Activated T-helper 1 cell treated with anti-CD3 and anti-CD28 coated beads, Interleukin-12 subunit alpha, Interleukin-12 subunit beta, Interleukin-2, Interleukin-4 antibody, amounts not matched to agents 30 ng/mL and 10 ng/mL and 1 ng/mL, durations not matched to agents 14 hours and 24 hours and 36 hours (primary cell): ENCODE measurements at regions not wholly inside any gene's neighbourhood (a gene's known extent, or its start where the extent isn't known, plus 50 kb on each side); places are given as distances from the start of the nearest gene placed in this dataset.
"Not testable (repeated sequence)": the region's sequence is repeated elsewhere in the genome, so short reads cannot be mapped to it uniquely, and the experiment has no call there.

Experiments used
- DNase-seq: peaks from one replicate; pipeline ENCODE4 v3.0.0; 2021; ENCODE audit warnings: low spot score
- H3K27ac Mint-ChIP-seq: one replicate; pipeline ENCODE4 v1.8.0; 2021; ENCODE audit warnings: mild to moderate bottlenecking, mixed read lengths
- H3K27me3 Mint-ChIP-seq: one replicate; pipeline ENCODE4 v1.8.0; 2022; ENCODE audit warnings: mild to moderate bottlenecking, moderate library complexity, mixed read lengths; ENCODE audit not compliant: insufficient read depth
- H3K36me3 Mint-ChIP-seq: one replicate; pipeline ENCODE4 v1.8.0; 2021; ENCODE audit warnings: low read depth, mixed read lengths
- H3K4me1 Mint-ChIP-seq: one replicate; pipeline ENCODE4 v1.8.0; 2021; ENCODE audit warnings: low read depth, mixed read lengths
- H3K4me3 Mint-ChIP-seq: one replicate; pipeline ENCODE4 v1.8.0; 2021; ENCODE audit warnings: mild to moderate bottlenecking, moderate library complexity, mixed read lengths
- H3K9me3 Mint-ChIP-seq: one replicate; pipeline ENCODE4 v1.8.0; 2021; ENCODE audit warnings: mixed read lengths
- intact Hi-C: fragments of 100-400 bp; cut with micrococcal nuclease; formaldehyde crosslinking; loops from one replicate; pipeline ENCODE4 v1.15.1; 2024

- no peaks in the 10 kb centered on the region for H3K27me3 Mint-ChIP-seq
- intact Hi-C loops: no loop called here
These were observed 228.8 kb upstream of the ECI2 start for GRCh38 chr6:4364172-4364571.

GRCh38 chr6:4363656-4364055, 228.3 kb upstream of the ECI2 start:
- Mint-ChIP-seq H3K4me3 (no peak overlapping the region), H3K4me1 (peaks cover 5% of the 10 kb centered on the region), H3K27me3 (no peaks in the 10 kb centered on the region), H3K27ac (no peak overlapping the region), H3K9me3 (no peaks in the 10 kb centered on the region), H3K36me3 (no peaks in the 10 kb centered on the region)
- intact Hi-C loops: no loop called here
- no peak for DNase-seq

More at GRCh38 chr6:4364172-4364571, 228.8 kb upstream of the ECI2 start:
- Mint-ChIP-seq H3K4me3 (no peak overlapping the region), H3K27ac (no peak overlapping the region), H3K4me1 (peaks cover 5% of the 10 kb centered on the region), H3K9me3 (no peaks in the 10 kb centered on the region), H3K36me3 (no peaks in the 10 kb centered on the region)
- no peak for DNase-seq

- no peak overlapping the region for H3K4me3 Mint-ChIP-seq
- H3K27ac Mint-ChIP-seq: no peak overlapping the region
- intact Hi-C loops: no loop called here
- peaks cover 5% of the 10 kb centered on the region for H3K4me1 Mint-ChIP-seq
- no peak for DNase-seq
- H3K27me3 Mint-ChIP-seq: no peaks in the 10 kb centered on the region
- peaks cover 5% of the 10 kb centered on the region for H3K9me3 Mint-ChIP-seq
- H3K36me3 Mint-ChIP-seq: no peaks in the 10 kb centered on the region
These were observed 227.0 kb upstream of the ECI2 start for GRCh38 chr6:4362326-4362725.

DNA sequence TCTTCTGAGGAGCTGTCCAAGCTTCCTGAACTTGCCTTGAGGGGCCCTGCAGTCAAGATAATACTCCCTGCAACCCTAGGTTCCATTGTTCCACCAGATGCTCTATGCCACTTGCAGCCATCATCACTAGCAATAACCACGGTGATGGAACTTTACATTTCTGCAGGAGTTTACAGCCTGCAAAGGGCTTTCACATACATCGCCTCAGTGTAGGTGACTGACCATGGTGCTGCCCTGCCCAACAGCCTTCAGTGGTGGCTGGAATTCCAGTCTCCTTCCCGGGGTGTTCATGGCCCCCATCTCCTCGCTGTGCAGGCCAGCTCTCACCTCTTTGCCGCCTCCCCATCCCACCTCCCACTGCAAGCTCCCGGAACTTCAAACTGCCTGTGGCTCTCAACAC, 225.5 kb upstream of the ECI2 start:
- peaks cover 11% of the 10 kb centered on the region for H3K9me3 Mint-ChIP-seq
- H3K27me3 Mint-ChIP-seq: no peaks in the 10 kb centered on the region
- H3K27ac Mint-ChIP-seq: no peak overlapping the region
- intact Hi-C loops: no loop called here
- peaks cover 5% of the 10 kb centered on the region for H3K4me1 Mint-ChIP-seq
- H3K36me3 Mint-ChIP-seq: no peaks in the 10 kb centered on the region
- no peak for DNase-seq
- H3K4me3 Mint-ChIP-seq: no peak overlapping the region

GRCh38 chr6:4359108-4359730, 223.8 kb upstream of the ECI2 start:
- Mint-ChIP-seq H3K36me3 (no peaks in the 10 kb centered on the region), H3K9me3 (peaks cover 11% of the 10 kb centered on the region)
- intact Hi-C loops: no loop called here

GRCh38 chr6:4358414-4359107, 223.2 kb upstream of the ECI2 start:
- H3K9me3 Mint-ChIP-seq: peaks cover 11% of the 10 kb centered on the region
- H3K4me3 Mint-ChIP-seq: no peak overlapping the region
- no peak overlapping the region for H3K27ac Mint-ChIP-seq
- no peaks in the 10 kb centered on the region for H3K4me1 Mint-ChIP-seq
- DNase-seq: no peak
- intact Hi-C loops: no loop called here
- no peaks in the 10 kb centered on the region for H3K36me3 Mint-ChIP-seq
- H3K27me3 Mint-ChIP-seq: no peaks in the 10 kb centered on the region

More at GRCh38 chr6:4359108-4359730, 223.8 kb upstream of the ECI2 start:
- no peak overlapping the region for H3K4me3 Mint-ChIP-seq
- DNase-seq: no peak
- peaks cover 2% of the 10 kb centered on the region for H3K4me1 Mint-ChIP-seq
- no peak overlapping the region for H3K27ac Mint-ChIP-seq
- H3K27me3 Mint-ChIP-seq: no peaks in the 10 kb centered on the region

- peaks cover 11% of the 10 kb centered on the region for H3K9me3 Mint-ChIP-seq
- H3K27me3 Mint-ChIP-seq, H3K36me3 Mint-ChIP-seq, DNase-seq, H3K4me1 Mint-ChIP-seq, intact Hi-C loops, H3K4me3 Mint-ChIP-seq, H3K27ac Mint-ChIP-seq: not testable (repeated sequence)
These were observed 222.3 kb upstream of the ECI2 start for GRCh38 chr6:4357660-4358152.

- Mint-ChIP-seq H3K27me3 (no peaks in the 10 kb centered on the region), H3K27ac (no peak overlapping the region), H3K36me3 (no peaks in the 10 kb centered on the region), H3K4me3 (no peak overlapping the region), H3K4me1 (no peaks in the 10 kb centered on the region), H3K9me3 (peaks cover 11% of the 10 kb centered on the region)
- no peak for DNase-seq
- intact Hi-C loops: no loop called here
These were observed 221.7 kb upstream of the ECI2 start for GRCh38 chr6:4356899-4357659.

DNA sequence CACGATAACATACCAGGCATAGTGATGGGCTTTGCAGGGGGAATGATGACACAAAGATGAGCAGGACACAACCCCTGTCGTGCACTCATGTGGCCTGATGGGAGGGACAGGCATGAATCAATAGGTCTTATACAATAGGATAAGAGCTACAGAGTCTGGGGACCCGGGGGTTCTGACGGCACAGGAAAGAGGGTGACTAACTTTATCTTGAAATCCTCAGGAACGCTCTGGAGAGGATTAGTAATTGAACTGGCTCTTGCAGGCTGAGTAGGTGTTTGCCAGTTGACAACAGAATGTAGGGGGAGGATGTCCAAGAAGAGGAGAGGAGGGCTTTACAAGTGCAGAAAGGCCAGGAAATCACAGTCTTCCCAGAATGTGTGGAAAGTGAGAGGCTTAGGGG, 219.9 kb upstream of the ECI2 start:
- no peaks in the 10 kb centered on the region for H3K36me3 Mint-ChIP-seq
- H3K27ac Mint-ChIP-seq: no peak overlapping the region
- H3K27me3 Mint-ChIP-seq: no peaks in the 10 kb centered on the region
- H3K9me3 Mint-ChIP-seq: peaks cover 11% of the 10 kb centered on the region
- no peak for DNase-seq
- intact Hi-C loops: no loop called here
- H3K4me3 Mint-ChIP-seq: no peak overlapping the region
- H3K4me1 Mint-ChIP-seq: no peaks in the 10 kb centered on the region

GRCh38 chr6:4354181-4354580, 218.8 kb upstream of the ECI2 start:
- no peak for DNase-seq
- H3K9me3 Mint-ChIP-seq: peaks cover 11% of the 10 kb centered on the region
- no peaks in the 10 kb centered on the region for H3K36me3 Mint-ChIP-seq
- H3K27ac Mint-ChIP-seq: no peak overlapping the region
- intact Hi-C loops: no loop called here
- no peak overlapping the region for H3K4me3 Mint-ChIP-seq
- H3K27me3 Mint-ChIP-seq: no peaks in the 10 kb centered on the region
- no peaks in the 10 kb centered on the region for H3K4me1 Mint-ChIP-seq

- H3K27ac Mint-ChIP-seq: no peak overlapping the region
- H3K27me3 Mint-ChIP-seq: no peaks in the 10 kb centered on the region
- H3K4me1 Mint-ChIP-seq: no peaks in the 10 kb centered on the region
- intact Hi-C loops: no loop called here
- peaks cover 10% of the 10 kb centered on the region for H3K9me3 Mint-ChIP-seq
- H3K4me3 Mint-ChIP-seq: no peak overlapping the region
- H3K36me3 Mint-ChIP-seq: no peaks in the 10 kb centered on the region
- no peak for DNase-seq
These were observed 217.4 kb upstream of the ECI2 start for GRCh38 chr6:4352731-4353130.

GRCh38 chr6:4352322-4352669, 216.9 kb upstream of the ECI2 start:
- no peaks in the 10 kb centered on the region for H3K4me1 Mint-ChIP-seq
- no peak overlapping the region for H3K4me3 Mint-ChIP-seq
- H3K9me3 Mint-ChIP-seq: peaks cover 6% of the 10 kb centered on the region
- intact Hi-C loops: no loop called here
- no peak for DNase-seq
- no peak overlapping the region for H3K27ac Mint-ChIP-seq
- H3K27me3 Mint-ChIP-seq: no peaks in the 10 kb centered on the region
- H3K36me3 Mint-ChIP-seq: no peaks in the 10 kb centered on the region
